ENCODE measurements at regions not wholly inside any gene's neighbourhood (a gene's known extent, or its start where the extent isn't known, plus 50 kb on each side); places are given as distances from the start of the nearest gene placed in this dataset.

GRCh38 chr4:67333664-67334063, 211.6 kb downstream of the CENPC start:
- Histone ChIP-seq H3K4me3 (no peak overlapping the region), H3K27me3 (peaks cover 4% of the 10 kb centered on the region), H3K9me3 (no peaks in the 10 kb centered on the region), H3K4me1 (no peaks in the 10 kb centered on the region), H3K27ac (no peak overlapping the region), H3K36me3 (no peaks in the 10 kb centered on the region)
- no peak for ATAC-seq
- WGBS, 2 donors (ENCODE audit: low coverage in 1 of 2) = 42 to 72% methylated on average over 3 to 4 of the region's 4 CpGs
- TF ChIP-seq POLR2AphosphoS5 (IDR thresholded peaks at IDR 0.05) = no peak
- no peak for TF ChIP-seq POLR2A (IDR thresholded peaks at IDR 0.05)

DNA sequence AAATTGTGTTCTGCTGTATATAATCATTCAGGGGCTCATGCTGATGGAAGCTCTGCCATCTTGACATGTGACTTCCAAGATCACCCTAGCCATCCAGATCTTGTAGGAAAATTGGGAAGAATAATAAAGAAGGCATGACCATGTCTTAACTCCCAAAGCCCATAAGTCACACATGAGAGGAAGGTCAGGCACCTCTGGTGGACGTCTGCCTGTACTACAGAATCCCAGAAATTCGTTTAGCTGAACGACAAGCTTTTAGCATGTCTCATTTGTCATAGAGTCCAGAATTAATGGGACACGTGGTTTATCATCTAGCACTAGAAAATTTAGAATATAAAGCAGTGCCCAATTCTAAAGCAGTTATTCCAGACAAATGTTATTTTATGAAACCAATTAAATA, 212.7 kb downstream of the CENPC start:
- no peak overlapping the region for H3K4me3 ChIP-seq
- no peak for ATAC-seq
- H3K27me3 ChIP-seq = peaks cover 11% of the 10 kb centered on the region
- H3K9me3 ChIP-seq = no peaks in the 10 kb centered on the region
- TF ChIP-seq, protein P1, sequence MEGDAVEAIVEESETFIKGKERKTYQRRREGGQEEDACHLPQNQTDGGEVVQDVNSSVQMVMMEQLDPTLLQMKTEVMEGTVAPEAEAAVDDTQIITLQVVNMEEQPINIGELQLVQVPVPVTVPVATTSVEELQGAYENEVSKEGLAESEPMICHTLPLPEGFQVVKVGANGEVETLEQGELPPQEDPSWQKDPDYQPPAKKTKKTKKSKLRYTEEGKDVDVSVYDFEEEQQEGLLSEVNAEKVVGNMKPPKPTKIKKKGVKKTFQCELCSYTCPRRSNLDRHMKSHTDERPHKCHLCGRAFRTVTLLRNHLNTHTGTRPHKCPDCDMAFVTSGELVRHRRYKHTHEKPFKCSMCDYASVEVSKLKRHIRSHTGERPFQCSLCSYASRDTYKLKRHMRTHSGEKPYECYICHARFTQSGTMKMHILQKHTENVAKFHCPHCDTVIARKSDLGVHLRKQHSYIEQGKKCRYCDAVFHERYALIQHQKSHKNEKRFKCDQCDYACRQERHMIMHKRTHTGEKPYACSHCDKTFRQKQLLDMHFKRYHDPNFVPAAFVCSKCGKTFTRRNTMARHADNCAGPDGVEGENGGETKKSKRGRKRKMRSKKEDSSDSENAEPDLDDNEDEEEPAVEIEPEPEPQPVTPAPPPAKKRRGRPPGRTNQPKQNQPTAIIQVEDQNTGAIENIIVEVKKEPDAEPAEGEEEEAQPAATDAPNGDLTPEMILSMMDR (IDR thresholded peaks at IDR 0.05) = peak in 1 of 4 experiments; percentile 7
- TF ChIP-seq POLR2A (IDR thresholded peaks at IDR 0.05) = no peak
- H3K36me3 ChIP-seq = no peaks in the 10 kb centered on the region
- H3K27ac ChIP-seq = no peak overlapping the region
- no peaks in the 10 kb centered on the region for H3K4me1 ChIP-seq
- 25 to 34% methylated on average over 3 to 4 of the region's 4 CpGs for WGBS, 2 donors (ENCODE audit: low coverage in 1 of 2)

GRCh38 chr4:67328393-67328792, 216.9 kb downstream of the CENPC start:
- WGBS, 2 donors (ENCODE audit: low coverage in 1 of 2) = 56 to 58% methylated on average over 1 of the region's 1 CpG
- ATAC-seq = no peak
- Histone ChIP-seq H3K9me3 (no peaks in the 10 kb centered on the region), H3K36me3 (no peaks in the 10 kb centered on the region), H3K4me1 (no peaks in the 10 kb centered on the region), H3K27me3 (peaks cover 13% of the 10 kb centered on the region), H3K4me3 (no peak overlapping the region), H3K27ac (no peak overlapping the region)
- TF ChIP-seq, protein P1 (IDR thresholded peaks at IDR 0.05) = no peak
- TF ChIP-seq POLR2A (IDR thresholded peaks at IDR 0.05) = no peak
- TF ChIP-seq POLR2AphosphoS5 (IDR thresholded peaks at IDR 0.05) = no peak
- TF ChIP-seq EP300 (IDR thresholded peaks at IDR 0.05) = no peak

DNA sequence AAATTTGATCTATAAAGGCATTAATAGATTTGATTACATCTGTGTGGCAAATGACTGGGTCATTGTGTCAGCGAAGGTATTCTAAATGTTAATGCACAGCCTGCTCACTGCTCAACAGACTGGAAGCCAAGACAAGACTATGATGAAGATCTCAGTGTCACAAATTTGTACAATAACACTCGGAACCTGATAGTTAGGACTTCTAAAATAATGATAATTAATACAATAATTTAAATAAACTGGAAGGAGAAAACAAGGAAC, 217.4 kb downstream of the CENPC start:
- TF ChIP-seq POLR2AphosphoS5 (IDR thresholded peaks at IDR 0.05) = no peak
- TF ChIP-seq, protein P1 (IDR thresholded peaks at IDR 0.05) = no peak
- no peak for TF ChIP-seq EP300 (IDR thresholded peaks at IDR 0.05)
- TF ChIP-seq POLR2A (IDR thresholded peaks at IDR 0.05) = no peak
- WGBS, 2 donors (ENCODE audit: low coverage in 1 of 2) = 11 to 41% methylated on average over 1 to 2 of the region's 2 CpGs
- Histone ChIP-seq H3K27me3 (peaks cover 13% of the 10 kb centered on the region), H3K27ac (no peak overlapping the region), H3K9me3 (no peaks in the 10 kb centered on the region), H3K4me1 (no peaks in the 10 kb centered on the region), H3K36me3 (no peaks in the 10 kb centered on the region), H3K4me3 (no peak overlapping the region)
- ATAC-seq = no peak

DNA sequence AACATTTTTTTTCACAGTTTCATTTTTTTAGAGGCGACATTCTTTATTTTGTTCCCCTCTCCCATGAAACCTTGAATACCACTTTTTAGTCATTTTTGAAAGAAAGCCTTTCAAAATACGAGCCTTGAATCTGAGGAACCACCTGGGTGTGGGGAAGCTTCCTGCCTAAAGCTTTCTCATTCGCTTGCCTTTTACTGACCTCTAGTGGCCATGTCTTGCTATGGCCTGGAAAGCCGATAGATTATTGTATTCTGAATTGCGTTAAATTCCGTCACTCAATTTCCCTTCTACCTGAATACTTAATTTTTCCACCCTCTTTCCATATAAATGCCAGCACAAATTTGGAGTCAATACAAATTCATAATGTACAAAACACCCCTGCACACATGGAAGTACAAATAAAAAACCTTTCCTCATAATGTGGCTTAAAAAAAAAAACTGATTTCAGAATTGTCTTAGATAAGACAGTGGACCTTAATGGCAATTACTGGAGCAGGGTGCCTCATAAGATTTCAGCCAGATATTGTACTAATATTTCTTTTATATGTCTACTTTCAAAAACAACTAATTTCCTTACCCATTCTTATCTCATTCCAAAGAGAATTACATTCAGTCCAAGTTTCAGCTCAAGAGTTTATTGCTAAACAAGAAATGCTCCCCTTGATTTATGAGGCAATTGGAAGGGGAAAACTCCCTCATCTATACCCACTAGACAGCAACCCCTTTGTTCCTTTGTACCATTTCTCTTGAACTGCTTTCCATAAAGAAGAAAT, 217.9 kb downstream of the CENPC start:
- Histone ChIP-seq H3K27me3 (peaks cover 13% of the 10 kb centered on the region), H3K4me3 (no peak overlapping the region), H3K36me3 (no peaks in the 10 kb centered on the region), H3K4me1 (no peaks in the 10 kb centered on the region), H3K27ac (no peak overlapping the region), H3K9me3 (no peaks in the 10 kb centered on the region)
- no peak for TF ChIP-seq POLR2AphosphoS5 (IDR thresholded peaks at IDR 0.05)
- TF ChIP-seq EP300 (IDR thresholded peaks at IDR 0.05) = no peak
- TF ChIP-seq, protein P1 (IDR thresholded peaks at IDR 0.05) = peak; percentile 64 to 85 (median 74)
- 6 to 7% methylated on average over 6 of the region's 6 CpGs for WGBS, 2 donors (ENCODE audit: low coverage in 1 of 2)
- ATAC-seq = no peak
